Epithelial cell of proximal tubule (primary cell): ENCODE measurements at regions not wholly inside any gene's neighbourhood (a gene's known extent, or its start where the extent isn't known, plus 50 kb on each side); places are given as distances from the start of the nearest gene placed in this dataset.
"Not testable (repeated sequence)": the region's sequence is repeated elsewhere in the genome, so short reads cannot be mapped to it uniquely, and the experiment has no call there.

Source experiments
- DNase-seq: peaks from one replicate; pipeline ENCODE4 v3.0.0-alpha.2; 2011; ENCODE audit warnings: low read depth
- H3K4me3 ChIP-seq: 2 replicates; pipeline ENCODE4 v1.5.1; 2011; ENCODE audit warnings: low read depth, mild to moderate bottlenecking, low read length
- CTCF ChIP-seq: conservative IDR thresholded peaks from 2 replicates; pipeline ENCODE4 v1.5.1; 2012; ENCODE audit warnings: low read depth, mild to moderate bottlenecking, low read length

GRCh38 chr17:77834170-77835115 lies 124.1 kb upstream of the TNRC6C start:
- H3K4me3 ChIP-seq, result no peak overlapping the region
- no peak for TF ChIP-seq CTCF
- no peak for DNase-seq

- no peak overlapping the region for H3K4me3 ChIP-seq
- DNase-seq, result peak; percentile 80
- no peak for TF ChIP-seq CTCF
These were observed 121.9 kb upstream of the TNRC6C start for GRCh38 chr17:77836557-77837041.

- H3K4me3 ChIP-seq, DNase-seq: not testable (repeated sequence)
These were observed 121.4 kb upstream of the TNRC6C start for GRCh38 chr17:77837072-77837471.

GRCh38 chr17:77837917-77838316 lies 120.6 kb upstream of the TNRC6C start:
- H3K4me3 ChIP-seq, result no peak overlapping the region
- no peak for TF ChIP-seq CTCF
- DNase-seq, result no peak

GRCh38 chr17:77838748-77839697 lies 119.5 kb upstream of the TNRC6C start:
- no peak overlapping the region for H3K4me3 ChIP-seq
- DNase-seq, result no peak
- no peak for TF ChIP-seq CTCF

- no peak for TF ChIP-seq CTCF
- H3K4me3 ChIP-seq, result no peak overlapping the region
- no peak for DNase-seq
These were observed 118.6 kb upstream of the TNRC6C start for GRCh38 chr17:77839698-77840512.
